GM19372 (cell line): ENCODE measurements at regions not wholly inside any gene's neighbourhood (a gene's known extent, or its start where the extent isn't known, plus 50 kb on each side); places are given as distances from the start of the nearest gene placed in this dataset.
"Not testable (repeated sequence)": the region's sequence is repeated elsewhere in the genome, so short reads cannot be mapped to it uniquely, and the experiment has no call there.

Experiments used
- ATAC-seq: cut with Tn5 transposase; IDR thresholded peaks from one replicate; pipeline ENCODE4 v1.9.1; 2021; ENCODE audit warnings: mild to moderate bottlenecking, low read depth, moderate library complexity; ENCODE audit not compliant: unreplicated experiment

DNA sequence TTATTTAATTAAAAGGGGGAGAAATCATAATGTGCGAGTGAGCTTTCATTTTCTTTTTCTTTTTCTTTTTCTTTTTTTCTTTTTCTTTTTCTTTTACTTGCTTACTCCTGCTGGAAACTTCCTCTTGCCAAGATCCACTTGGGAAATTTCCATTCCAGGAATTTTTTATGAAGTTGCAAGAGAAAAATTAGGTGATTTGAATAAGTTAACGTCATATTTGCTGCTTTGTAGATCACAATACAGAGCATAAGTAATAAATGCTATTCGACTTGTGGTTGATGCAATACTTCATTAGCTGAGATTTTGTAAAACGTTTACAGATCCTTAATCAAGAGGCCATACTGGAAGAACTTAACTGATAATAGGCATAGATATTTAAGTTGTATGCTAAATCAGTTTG is 354.7 kb upstream of the SMIM21 start:
- ATAC-seq, result no peak

DNA sequence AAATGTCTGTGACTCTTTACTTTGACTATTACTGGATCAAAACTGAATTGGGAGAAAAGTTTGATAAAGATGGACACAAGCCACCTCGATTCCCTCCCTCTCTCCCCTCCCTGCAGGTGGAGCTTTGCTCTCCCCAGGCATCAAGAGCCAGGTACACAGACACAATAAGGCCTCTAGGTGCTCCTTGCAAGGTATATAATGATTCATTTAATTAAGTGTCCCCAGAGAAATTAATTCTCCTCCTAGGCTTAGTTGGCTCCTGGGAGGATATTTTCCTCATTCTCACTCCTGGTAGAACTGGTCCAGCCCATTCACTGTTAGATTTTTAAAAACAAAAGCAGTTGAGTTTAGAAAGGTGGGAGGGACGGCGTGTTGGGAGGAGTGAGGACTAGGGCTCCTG is 352.4 kb upstream of the SMIM21 start:
- ATAC-seq, result no peak

DNA sequence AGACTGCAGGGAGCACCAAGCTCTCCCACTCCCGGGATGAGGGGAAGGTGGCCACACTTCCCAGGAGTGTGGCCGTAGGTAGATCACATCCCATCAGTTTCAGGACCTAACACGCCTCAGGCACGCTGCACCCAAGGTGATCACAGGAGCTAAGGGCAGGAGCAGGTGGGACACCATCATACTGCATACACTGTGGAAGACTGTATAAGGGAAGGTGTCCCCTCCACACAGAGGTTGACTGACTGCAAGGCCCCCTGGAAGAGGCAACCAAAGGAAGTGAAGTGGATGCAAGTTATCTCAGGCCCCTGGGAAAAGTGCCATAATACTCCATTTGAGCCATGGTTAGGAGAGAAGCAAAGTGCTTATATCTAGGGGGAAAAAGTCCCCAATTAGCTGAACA is 351.9 kb upstream of the SMIM21 start:
- ATAC-seq, result no peak

DNA sequence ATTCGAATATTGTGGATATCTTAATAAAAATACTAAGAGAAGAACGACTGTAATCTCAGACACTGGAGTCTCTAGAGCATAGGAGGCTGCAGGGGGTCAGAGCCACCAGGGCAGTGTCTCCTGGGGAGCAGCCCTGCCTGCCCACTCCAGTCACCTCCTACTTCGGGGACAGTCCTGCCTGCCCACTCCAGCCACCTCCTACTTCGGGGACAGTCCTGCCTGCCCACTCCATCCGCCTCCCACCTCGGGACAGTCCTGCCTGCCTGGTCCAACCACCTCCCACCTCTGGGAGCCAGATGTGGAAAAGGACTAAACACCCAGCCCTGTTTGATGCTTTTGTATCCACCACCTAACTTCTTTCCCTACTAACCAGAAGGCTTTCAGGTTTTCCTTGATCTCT is 350.1 kb upstream of the SMIM21 start:
- ATAC-seq, result no peak

DNA sequence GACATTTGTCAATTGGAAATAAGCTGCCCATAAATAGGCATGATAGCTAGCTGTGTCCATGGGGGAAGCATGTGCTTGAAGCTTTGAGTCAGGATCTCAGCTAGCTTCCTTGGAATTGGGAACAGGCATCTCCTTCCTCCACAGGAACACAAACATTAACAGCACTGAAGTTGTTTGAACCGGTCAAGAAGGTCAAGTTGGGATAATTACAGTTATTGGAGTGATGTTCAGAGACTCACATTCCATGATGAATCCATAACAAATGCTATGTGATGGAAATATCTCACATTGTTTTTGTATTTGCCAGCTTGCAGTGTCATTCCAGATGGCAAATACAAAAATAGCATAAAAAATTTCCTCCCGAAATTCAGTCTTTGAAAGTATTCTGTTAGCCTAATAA is 347.6 kb upstream of the SMIM21 start:
- ATAC-seq, result no peak

DNA sequence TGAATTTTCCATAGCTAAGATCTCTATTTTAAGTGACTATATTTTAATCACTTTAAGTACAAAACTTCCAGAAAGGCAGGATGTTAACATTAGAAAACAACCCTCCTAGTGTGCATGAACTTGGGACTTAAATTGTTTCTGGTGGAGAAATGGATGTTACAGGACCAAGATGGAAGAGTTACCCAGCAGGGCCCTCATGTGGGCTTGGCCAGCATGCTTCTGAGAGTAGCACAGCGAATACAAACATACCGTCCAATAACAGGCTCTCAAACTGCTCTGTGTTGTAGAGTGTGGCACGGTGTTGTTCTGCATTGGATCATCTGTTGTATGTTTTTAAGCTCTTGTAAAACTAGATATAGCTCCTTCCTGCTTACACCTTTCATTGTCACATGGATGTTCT is 346.1 kb upstream of the SMIM21 start:
- no peak for ATAC-seq

DNA sequence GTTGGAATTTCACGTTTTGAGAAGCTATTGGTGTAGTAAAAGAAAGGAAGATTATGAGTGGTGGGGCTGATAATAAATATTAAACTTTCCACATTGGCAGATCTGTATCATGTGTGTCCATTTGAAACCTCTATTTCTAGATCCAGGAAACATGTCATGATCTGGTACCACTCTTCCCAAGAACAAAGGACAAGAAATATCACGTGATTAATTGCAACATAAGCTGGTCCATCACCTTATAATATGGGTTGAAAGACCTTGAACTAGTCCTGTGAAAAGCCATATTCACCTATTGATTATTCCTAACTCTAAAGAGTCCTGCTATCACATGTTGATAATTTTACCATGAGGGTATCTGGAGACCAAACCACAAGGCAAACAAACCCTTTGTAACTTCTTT is 335.3 kb upstream of the SMIM21 start:
- no peak for ATAC-seq

DNA sequence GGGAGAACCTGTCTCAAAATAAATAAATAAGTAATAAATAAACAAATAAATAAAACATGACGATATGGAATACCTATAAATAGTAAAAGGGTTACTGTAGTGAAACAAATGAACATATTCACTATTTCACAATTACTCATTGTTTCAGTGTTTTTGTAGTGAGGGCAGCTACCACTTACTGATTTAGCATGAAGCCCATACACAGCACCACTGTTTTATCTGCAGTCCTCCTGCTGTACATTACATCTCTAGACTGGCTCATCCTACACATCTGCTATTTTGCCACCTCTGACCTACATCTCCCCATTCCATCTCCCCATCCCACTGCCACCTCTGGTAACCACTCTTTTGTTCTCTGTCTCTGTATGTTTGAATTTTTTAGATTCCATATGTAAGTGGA is 332.7 kb upstream of the SMIM21 start:
- no peak for ATAC-seq

DNA sequence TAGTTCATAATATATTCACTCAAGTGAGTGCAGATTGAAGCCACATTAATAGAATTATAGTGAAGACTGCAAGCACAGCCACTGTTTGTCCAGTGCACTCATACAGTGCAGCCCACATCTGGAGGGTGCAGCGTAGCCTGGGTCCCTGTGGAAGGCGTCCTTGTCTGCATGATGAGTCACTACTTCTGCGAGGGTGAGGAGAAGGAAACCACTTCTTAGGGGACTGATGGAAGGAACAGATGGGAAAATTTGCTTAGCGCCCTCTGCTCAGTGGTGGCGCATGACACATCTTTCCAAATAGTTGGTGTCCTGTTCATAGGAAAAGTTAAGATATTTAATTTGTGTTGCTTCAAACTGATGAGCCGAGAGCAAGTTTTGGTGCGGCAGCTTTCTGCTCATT is 330.4 kb upstream of the SMIM21 start:
- ATAC-seq, result no peak

DNA sequence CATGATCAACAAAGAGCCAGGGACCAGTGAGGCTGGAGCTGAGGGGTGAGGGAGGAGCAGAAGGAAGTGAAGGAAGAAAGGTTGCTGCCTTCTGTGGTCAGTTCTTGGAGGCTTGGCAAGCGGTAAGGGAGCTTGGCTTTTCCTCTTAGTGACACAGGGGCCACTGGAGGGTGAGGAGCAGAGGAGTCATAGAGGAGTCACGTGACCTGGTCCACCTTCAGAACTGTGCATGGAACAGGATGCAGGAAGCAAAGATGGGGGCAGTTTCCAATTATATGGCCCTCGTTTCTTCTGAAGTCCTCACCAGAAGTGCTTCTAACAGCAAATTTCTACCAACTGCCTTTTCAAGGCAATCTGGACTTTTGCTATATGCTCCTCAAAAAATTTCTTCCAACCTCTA is 326.9 kb upstream of the SMIM21 start:
- ATAC-seq, result no peak

DNA sequence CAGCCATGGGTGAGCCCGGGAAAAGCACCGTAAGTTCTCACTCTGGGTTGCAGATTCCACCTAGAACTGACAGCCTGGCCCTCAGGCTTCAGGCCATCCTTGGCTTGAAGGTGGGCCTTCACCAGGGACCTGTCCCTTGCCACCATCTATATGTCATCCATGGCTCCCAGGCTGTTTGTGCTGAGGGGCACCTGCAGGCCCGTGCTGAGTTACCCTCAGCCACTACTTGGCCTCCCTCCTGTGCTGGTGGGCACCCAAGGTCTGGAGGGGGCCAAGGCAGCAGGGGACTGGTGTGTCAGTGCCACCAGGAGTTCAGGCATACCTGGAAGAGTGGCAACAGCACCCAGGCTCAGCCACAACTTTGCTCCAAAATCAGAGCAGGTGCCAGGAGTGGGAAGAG is 326.2 kb upstream of the SMIM21 start:
- ATAC-seq, result no peak

DNA sequence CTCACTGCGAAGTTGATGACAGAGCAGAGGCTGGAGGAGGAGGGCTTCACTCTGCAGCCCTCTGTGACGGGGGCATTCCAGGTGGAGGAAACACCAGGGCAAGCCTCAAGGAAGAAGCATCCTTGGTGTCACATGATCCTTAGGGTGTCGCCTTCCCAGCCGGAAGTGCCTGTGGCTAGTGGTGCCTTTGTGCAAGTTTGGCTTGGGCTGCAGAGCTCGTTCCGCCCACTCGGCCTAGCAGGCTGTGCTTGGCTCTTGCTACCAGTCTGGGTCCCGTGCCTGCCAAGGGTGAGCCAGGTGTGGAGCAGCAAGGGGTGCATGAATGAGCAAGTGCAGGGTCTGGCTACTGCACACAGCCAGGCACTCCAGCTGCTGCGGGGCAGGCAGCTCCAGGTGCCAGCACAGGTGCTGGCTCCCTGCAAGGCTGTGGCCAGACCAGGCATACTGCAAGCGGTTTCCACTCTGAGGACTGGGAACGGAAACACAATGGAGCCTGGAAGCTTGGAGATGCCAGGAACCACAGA is 325.3 kb upstream of the SMIM21 start:
- no peak for ATAC-seq

DNA sequence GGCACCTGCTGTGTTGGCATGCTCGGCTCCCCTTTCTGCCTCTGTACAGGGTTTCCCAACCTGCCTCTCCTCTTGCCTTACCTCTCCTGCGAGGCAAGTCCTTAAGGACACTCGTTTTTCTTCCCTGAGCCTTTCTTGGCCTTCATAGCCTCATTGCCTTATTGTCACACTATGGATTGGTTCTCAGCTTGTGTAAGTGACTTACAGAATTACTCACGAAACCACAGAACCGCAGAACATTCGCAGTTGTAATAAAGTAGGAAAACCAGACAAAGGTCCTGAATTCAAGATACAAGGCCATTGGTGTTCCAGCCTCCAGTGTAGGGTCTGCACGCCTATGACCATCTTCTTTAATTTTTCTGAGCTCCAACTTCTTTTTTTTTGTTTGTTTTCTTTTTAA is 317.6 kb upstream of the SMIM21 start:
- no peak for ATAC-seq

DNA sequence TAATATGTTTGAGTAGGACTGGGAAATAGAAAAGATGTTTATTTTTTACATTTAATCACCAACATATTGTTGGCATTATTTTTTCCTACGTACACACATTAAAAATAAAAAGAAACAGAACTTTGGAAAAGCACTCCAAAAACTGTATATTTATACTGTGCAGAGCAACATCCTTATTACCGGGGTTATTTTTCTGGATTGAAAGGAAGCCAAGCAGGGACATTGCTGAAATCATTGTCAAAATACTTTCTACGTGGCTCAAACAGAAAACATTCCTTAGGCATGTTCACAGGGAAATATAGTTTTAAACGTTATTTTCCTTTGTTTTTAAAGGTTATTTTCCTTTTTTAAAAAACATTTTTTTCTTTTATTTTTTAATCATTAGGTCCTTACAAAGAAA is 315.0 kb upstream of the SMIM21 start:
- ATAC-seq, result no peak

DNA sequence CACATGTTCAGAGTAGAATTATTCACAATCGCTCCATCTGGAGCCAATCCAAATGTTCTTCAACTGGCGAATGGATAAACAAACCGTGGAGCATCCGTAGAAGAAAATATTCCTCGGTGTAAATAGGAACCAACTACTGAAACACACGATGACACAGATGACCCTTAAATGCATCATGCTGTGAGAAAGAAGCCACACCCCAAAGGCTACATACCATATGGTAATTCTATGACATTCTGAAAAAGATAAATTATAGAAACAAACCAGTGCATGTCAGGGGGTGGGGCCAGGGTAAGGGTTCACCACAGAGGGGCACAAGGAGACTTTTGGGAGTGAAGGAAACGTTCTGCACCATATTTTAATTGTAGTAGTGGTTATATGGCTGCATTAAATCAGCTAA is 312.2 kb upstream of the SMIM21 start:
- ATAC-seq, result no peak

DNA sequence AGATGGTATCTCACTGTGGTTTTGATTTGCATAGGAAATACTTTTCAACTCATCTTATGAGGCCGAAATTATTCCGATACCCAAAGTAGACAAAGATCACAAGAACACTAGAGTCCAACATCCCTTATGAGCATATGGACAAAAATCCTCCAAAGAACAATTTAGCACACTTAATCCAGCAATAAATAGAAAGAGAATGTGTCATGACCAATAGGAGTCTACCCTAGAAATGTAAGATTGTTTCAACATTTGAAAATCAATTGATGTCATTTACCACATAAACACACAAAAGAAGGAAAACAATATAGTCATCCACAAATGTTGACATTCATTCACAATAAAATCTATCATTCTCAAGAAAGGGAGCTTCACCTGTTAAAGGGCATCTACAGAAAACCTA is 307.8 kb upstream of the SMIM21 start:
- no peak for ATAC-seq

DNA sequence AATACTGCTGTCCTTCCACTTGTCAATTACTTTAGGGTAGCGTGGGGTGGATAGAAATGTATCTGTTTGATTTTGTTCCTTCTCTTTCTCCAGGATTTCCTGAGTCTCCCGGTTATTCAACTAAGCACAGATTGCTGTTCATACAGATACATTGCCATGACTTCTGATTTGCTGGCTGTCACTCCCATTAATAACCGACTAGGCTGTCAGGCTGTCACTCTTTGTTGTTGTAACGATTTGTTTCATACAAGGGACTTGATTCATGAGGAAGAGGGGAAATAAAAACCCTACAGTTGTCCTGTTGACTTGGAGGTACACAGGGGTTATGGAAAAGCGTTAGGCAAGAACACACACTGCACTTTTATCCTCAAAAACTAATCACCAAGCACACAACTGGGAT is 302.7 kb upstream of the SMIM21 start:
- no peak for ATAC-seq

DNA sequence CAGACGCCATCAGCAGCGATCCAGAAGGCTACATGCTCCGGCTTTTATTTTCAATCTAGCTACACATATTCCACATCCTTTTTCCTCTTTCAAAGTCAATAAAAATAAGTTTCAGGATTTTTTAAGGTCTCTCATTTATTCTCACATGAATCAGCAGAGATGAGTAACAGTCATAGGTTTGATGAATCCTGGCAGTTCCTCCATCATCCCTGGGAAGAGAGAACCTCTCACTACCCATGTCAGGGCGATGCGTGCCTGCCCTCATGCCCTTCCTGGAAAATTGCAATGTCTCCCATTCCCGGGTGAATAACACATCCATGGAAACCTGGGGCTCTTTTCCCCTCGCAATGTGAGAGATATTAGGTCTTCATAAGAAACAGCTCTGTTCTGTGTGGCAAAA is 301.1 kb upstream of the SMIM21 start:
- ATAC-seq, result no peak

DNA sequence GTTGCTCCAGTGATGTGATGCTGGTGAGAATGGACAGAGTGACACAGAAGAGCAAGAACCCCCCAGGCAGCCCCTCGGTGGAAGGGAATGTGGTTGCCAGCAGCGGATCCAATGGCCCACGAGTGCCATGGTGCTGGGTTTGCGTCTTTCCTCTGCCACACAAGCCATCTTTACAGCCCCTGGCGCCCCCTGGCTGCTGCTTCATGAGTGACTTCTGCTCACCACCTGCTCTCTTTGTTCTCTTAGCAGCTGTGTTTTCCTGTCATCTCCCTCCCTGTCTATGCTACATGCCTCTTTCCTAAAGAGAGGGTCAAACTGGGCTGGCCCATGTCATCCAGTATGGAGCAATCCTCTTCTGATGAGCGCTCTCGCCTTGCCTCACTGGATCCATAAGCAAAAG is 300.0 kb upstream of the SMIM21 start:
- ATAC-seq, result no peak

DNA sequence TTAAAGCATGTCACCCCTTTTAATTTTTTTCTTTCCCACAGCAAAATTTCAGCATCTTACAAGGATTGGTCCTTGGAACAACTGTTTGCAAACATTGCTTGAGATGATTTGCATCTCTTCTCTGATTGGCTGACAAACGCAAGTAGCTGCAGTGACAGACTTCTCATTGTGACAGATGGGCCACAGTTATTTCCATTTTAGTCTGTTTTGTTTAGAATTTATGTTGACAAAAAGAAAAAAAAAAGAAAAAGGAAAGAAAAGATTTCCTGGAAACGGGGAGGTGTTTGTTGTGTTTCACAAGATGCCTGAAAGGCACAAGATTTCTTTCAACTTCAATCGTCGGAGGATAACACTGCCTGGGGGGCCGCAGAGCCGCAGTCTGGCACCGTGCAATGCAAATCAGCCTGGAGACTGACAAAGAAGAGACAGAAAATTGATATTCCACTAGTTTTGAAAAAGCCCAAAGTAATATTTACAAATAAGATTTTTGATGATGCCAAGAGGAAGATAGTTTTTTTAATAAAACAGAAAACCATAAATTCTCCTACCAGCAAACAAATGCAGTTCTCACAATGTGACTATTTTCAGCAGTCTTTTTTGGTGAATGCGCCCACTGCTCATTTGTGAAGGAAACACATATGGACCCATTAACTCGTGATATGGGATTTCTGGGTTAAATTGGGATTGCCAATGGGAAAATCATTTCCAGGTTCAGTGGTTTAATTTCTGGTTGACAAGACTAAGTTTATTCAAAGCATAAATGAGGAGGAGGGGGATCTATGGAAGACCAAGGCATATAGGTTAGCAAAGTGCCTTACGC is 296.2 kb upstream of the SMIM21 start:
- ATAC-seq, result no peak

DNA sequence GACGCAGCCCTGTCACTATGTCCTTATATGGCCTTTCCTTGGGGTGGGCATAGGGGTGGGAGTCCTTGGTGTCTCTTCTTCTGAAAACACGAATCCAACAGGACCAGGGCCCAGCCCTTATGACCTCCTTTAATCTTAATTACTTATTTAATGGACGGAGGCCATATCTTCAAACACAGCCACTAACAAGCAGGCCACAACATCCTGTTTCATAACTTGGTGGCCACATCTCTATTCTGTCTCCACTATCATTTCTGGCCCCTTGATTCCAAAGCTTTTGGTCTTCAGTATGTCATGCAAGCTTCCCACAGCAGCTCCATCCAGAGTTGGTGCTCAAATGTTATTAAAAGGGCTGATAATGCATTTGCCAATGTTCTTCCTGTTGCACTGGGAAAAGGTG is 287.3 kb upstream of the SMIM21 start:
- ATAC-seq, result no peak

DNA sequence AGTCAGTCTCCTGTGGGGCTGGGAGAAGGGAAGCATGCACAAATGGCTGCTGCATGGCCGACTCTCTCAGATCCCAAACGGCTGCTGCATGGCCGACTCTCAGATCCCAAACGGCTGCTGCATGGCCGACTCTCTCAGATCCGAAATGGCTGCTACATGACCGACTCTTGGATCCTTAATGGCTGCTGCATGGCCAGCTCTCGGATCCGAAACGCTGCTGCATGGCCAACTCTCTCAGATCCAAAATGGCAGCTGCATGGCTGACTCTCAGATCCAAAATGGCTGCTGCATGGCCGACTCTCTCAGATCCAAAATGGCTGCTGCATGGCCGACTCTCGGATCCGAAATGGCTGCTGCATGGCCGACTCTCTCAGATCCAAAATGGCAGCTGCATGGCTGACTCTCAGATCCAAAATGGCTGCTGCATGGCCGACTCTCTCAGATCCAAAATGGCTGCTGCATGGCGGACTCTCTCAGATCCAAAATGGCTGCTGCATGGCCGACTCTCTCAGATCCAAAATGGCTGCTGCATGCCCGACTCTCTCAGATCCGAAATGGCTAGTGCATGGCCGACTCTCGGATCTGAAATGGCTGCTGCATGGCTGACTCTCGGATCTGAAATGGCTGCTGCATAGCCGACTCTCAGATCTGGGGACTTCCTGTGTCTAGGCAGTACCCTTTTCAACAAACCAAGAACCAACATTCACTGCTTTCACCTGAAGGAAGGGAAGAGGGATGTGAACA is 284.8 kb upstream of the SMIM21 start:
- ATAC-seq, result not testable (repeated sequence)
